NB4 (cell line): ENCODE measurements at regions not wholly inside any gene's neighbourhood (a gene's known extent, or its start where the extent isn't known, plus 50 kb on each side); places are given as distances from the start of the nearest gene placed in this dataset.

ENCODE experiments used
- CTCF ChIP-seq: IDR thresholded peaks from one replicate; pipeline ENCODE4 v1.5.1; 2012; ENCODE audit warnings: low read depth, low read length
- MAX ChIP-seq: IDR thresholded peaks from 2 replicates; pipeline ENCODE4 v1.6.1; 2011; ENCODE audit warnings: low read depth, low read length
- POLR2A ChIP-seq: IDR thresholded peaks from 2 replicates; pipeline ENCODE4 v1.6.1; 2011; ENCODE audit warnings: mild to moderate bottlenecking; ENCODE audit not compliant: insufficient read length; ENCODE audit errors: extremely low read depth

GRCh38 chr4:71141125-71141524 lies 147.7 kb downstream of the DCK start:
- TF ChIP-seq CTCF (no peak), POLR2A (no peak), MAX (no peak)
